HG03469 (cell line): ENCODE measurements at regions not wholly inside any gene's neighbourhood (a gene's known extent, or its start where the extent isn't known, plus 50 kb on each side); places are given as distances from the start of the nearest gene placed in this dataset.
A peak's percentile ranks its signal among the peaks of the same experiment; 100 is the strongest.

Experiments used
- ATAC-seq: cut with Tn5 transposase; IDR thresholded peaks from one replicate; pipeline ENCODE4 v1.9.1; 2021; ENCODE audit warnings: mild to moderate bottlenecking, moderate library complexity, moderate number of reproducible peaks; ENCODE audit not compliant: unreplicated experiment

DNA sequence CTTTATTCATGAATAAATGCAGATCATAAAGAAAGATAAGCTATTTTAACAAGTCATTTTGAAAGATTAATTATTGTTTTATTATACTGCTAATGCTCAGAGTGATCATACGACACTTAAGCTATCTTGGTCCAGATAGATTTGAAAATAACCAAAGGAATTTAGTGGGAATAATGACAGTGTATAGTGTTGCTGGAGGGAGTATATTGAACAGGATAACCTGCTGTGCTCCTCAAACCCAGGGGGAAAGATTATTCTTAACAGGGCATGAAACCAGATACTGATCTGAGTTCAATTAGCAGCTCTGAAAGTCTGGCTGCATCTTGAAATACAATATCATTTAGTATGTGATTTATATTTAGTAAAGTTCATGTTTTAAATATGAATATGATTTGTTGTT, 216.3 kb upstream of the ITGA4 start:
- no peak for ATAC-seq

DNA sequence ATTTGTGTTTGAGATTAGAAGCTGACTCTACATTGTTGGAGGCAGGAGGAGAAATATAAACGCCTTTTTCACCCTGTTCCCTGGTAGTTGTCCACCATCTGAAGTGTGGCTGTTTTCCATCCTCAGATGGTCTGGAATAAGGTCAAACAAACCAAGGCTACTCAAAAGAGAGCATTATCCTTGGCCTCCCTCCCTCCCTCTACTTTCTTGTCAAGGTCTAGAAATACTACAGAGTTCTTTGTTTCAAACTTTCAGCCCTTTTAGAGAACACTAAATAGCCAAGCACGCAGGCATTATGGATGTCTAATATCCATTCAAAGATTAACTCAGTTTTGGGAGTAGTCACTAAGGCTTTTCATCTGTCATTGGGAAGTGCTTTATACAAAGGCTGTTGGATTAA, 215.8 kb upstream of the ITGA4 start:
- ATAC-seq, result no peak

DNA sequence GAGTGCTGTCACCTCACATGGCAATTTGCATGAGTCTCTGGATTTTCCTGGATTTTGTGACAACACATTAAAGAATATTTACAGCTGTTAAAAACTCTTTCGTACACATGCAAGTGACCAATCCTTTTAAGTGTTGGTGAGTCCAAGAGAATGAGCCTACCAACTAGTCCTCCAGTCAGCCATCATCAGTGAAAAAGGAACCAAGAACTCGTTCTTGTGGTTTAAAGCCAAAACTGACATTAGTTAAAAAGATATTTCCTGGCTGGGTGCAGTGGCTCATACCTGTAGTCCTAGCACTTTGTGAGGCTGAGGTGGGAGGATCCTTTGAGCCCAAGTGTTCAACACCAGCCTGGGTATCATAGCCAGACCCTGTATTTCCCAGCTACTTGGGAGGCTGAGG, 215.4 kb upstream of the ITGA4 start:
- ATAC-seq, result peak; percentile 84

DNA sequence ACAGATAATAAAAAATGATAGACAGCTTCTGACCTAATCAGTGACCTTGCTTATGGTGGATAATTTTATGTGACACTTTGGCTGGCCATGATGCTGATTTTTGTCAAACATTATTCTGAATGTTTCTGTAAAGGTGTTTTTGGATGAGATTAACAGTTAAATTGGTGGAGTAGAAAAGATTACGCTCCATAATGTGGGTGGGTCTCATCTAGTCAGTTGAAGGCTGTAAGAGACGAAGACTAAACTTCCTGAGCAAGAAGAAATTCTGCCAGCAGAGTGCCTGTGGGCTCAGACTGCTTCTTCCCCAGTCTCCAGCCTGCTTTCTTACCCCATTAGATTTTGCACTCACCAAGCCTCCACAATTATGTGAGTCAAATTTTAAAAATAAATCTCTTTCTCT, 214.9 kb upstream of the ITGA4 start:
- no peak for ATAC-seq

DNA sequence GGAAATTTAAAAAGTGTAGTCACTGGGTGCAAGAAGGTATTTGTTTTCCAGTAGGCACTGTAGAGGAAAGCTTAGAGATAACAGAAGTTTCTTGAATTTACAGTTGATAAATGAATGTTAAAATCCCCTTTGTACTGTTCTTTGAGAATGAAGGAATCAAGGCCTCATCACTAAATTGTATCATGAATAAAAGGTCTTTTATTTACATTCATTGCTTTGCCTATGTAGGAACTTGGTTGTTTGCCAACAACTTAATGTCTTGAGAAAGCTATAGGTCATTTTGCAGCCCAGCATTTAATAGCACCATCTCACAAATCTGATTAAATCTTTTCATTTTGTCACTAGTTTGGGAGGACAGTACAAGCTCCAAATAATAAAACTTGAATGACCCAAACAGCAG, 213.9 kb upstream of the ITGA4 start:
- no peak for ATAC-seq

DNA sequence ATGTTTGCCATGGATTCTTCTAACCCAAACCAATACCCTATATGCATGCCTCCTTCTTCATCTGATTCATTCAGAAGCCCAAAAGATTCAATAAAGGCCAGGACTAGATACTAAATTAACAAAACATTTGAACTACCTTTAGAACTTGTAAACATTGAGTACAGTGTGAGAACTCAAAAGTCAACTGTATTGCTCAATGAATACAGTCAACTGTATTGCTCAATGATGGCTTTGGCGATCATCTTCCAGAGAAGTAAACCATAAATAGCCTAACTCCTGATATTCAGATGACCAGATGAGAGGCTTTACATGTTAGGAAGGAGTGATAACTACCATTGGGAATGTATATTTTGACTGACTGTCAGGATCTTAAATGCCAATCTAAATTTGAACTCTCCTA, 206.5 kb upstream of the ITGA4 start:
- ATAC-seq, result no peak

DNA sequence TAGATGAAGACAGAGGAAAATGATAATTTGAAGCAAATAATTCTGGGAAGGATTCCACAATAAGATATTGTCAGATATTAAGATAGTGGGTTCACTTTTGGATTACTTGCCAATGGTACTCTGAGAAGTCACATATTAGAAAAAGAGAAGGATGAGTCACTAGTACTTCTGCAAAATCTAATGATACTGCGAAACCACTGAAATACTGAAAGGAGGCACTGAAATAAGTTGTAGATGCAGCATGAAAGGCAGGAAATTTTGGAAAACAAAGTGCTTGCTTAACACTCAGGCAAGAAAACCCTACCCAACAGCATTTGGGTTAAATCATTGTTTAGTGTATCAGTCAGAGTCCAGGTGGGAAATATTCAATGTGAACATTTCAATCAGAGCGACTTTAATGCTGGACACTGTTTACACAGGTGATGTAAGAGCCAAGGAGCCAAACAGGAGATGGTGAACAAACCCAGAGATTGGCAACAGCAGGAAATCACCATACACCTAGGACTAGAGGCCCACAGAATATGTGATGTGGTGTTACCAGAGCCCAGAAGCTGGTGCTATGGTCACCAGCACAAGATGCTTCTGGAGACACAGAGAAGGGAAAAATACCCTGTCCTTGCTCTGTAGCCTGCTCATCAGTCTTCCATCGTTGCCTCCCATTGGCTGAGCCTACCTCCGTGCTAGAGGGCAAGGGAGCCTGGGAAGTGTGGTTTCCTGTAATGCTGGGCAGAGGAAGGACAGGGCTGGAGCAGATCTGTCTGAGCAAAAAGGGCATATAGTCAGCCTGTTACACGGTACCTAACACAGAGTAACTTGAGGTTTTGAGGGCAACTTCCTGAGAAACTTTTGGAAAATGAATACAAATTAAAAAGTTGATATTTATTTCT, 204.7 kb upstream of the ITGA4 start:
- no peak for ATAC-seq

DNA sequence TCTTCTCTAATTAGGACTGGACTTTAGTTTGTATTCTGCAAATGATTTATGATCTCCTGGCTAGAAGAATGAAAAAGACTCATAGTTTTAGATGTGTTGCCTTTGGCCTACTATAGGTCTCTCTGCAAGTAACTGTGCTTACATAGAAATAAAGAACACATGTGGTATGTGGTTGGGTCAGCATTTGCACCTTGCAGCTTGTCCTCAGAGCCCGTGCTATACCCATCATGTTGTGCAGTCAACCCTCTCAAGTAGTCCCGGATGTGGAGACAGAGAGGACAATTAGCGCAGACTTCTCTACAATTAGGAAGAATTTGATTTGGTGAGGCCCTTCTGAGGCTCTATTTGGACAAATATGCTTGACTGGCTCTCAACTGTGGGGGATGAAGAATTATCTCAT, 203.7 kb upstream of the ITGA4 start:
- ATAC-seq, result no peak

DNA sequence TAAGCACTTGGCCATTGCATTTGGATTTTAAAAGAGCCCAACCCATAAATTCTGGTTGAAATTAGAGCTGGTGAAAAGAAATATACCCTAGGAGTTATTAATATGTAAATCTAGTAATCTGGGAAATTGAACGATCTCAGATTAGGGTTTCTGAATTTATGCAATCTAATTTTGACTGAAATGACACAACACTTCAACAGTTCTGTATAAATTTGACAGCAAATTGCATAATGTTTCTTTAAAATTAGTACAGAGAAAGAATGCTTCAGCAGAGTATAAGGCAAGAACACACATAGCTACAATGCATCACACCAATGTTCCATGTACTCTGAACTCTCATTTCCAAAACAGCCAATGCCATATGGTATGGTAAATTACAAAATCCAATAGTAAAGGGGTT, 201.5 kb upstream of the ITGA4 start:
- no peak for ATAC-seq

DNA sequence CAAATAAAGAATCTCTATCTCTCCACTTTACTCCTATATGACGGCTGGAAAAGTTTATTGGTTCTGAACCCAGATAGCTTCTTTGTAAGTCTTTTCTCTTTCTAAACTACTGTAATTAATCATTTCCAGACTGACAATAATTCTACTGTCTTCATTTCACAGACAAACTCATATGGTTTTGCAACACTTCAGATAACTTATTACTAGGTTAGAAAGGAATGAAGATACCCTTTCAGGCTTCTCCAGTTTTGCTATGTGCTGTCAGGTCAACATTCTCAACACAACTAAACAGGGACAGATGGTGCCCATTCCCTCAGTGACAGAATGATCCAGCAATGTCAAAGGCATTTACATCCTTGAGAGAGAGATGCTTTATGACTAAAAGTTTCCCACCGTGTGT, 198.5 kb upstream of the ITGA4 start:
- ATAC-seq, result no peak

DNA sequence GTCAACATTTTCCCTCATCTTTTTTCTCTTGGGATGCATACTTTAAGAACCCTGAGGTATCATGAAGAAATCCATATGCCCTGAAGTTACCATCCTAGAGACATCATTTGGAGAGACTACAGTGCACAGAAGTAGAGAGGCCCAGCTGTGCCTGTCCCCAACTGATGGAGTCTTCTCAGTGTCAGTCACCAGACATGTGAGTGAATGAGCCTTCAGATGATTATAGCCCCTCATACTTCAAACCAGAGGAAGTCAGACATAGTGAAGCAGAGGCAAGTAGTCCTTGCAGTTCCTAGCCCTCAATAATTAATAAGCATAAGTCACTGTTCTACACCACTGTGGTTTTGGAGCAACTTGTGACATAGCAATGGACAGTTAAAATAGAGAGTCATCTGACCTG, 194.4 kb upstream of the ITGA4 start:
- ATAC-seq, result no peak

DNA sequence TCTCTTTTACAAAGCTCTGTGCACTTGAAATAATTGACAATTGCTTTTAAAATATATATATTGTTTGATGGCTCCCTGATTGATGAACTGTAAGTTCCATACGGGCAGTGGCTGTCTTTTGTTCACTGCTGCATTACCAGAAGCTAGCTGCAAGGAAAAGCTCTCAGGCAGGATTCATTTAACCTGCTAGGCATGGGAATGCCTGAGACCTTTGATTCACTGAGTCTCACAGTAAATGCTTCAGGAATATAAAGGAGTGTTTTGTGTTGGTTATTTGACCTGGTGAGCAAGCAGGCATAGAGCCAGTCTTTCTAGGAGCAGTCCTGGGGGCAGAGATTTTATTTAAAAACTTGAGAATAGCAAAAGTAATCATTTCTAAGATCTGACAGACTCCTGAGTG, 193.2 kb upstream of the ITGA4 start:
- ATAC-seq, result no peak

DNA sequence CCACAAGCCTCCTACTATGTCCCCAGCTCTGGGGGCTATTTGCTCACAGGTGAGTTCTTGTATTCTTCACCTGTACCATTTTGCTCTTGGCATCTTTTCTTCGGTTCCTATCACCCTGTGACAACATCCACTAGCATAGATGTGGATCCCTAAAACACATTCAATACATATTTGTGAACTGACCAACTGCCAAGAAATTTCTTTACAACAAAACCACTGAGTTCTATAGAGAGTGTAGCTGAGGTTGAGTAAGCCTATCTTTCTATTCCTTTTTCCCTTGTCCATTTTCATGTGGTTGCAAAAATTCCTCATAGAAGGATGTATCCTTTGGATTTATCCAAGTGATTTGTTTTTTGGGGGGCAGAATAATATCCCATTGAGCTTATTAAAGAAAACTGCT, 192.7 kb upstream of the ITGA4 start:
- no peak for ATAC-seq

DNA sequence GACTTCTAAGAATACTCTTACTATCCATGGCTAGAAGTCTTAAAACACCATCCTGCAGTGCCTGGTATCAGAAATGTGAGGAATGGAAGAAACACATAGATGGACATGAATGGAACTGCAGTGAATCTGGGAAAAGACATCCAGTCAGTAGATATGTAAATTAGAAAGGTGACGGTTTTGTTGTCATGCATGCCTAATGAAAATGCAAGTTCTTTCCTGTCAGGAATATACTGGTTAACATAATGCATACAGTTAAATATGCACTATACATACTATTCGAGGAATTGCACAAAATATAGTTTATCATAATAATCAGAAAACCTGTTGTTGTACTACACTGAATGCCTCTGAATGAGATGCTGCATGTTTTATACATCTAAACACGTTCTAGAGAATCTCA, 190.6 kb upstream of the ITGA4 start:
- no peak for ATAC-seq

DNA sequence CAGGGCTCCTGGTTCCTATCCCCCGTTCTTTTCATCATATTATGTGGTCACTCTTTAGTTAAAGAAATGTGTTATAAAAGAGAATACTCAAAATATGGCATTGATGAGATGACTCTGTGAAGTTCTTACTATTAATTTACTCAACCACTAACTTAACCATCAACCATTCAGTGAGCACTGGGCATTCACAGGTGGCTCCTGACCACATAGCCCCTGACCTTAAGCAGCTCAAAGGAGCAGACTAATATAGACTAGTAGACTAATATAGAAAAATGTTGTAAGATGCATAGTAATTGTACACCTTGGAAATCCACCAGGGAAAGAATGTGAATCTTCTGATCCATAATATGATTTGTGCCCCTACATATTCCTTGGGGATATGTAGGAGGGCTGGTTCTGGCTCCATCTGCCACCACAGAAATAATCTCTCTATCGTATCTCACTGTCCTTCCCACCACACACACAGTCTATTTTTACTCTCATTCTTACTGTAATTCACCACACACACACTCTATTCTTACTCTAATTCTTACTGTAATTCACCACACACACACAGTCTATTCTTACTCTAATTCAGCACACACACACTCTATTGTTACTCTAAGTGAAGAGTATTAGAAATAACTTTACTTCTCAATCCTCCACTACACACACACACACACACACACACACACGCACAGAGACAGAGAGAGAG, 188.9 kb upstream of the ITGA4 start:
- peak; percentile 55 for ATAC-seq

DNA sequence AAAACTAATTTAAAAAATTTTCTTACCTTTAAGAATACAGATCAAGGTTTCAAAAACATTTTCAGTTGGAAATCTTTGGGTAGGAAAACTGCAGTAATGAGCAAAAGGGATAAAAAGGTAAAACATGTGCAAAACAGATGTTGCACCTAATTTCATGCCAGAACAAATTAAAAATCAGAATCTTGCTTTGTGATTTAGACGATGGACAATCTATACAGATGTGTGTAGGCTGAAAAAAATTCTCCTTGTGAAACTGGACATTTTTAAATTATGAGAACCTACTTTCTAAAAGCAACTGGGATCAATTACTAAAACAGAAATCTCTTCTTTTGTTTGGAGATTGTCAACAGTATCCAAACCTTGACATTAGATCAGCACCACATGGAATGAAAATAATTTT, 183.2 kb upstream of the ITGA4 start:
- ATAC-seq, result no peak

DNA sequence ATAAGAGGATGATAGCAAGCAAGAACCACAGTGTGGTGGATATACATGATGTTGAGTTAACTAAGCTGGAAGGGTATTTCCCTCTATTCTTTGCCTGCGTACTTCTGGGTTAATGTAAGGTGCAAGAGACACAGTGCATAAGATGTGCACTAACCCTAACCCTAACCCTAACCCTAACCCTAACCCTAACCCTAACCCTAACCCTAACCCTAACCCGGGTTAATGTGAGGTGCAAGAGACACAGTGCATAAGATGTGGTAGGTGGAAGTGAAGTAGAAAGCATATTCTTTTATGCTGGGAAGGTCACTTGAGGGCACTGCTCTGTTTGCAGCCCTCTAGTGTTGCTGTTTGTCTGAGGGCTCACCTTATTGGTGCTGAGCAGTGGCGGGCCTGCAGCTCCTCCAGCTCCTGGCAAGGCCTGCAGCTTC, 181.5 kb upstream of the ITGA4 start:
- ATAC-seq, result no peak

DNA sequence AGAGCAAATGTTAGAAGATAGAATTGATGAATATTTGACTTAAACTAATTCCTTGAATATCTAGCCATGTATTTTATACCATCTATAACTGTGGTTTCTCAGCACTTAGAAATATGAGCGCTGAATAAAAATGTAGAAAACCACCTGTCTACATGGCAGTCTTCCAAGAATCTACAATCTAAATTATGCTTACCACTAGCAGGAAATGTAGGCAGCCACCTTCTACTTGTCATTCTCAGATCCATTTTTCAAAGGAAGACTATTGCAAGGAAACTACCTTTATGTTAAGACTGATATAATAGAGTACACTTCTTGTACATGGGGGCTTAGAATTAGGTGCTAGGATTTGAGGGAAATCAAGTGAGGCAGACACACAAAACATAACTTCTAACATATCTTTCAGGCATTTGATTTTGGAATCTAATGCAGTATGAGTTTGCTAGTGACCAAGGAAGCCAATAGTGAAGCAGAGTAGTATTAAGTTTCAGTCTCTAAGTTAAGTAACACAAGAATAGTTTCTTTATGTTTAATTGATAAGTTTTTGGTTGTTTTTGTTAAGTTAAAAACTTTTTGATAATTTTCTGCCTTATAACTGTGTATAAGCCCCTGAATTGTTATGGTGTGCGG, 175.9 kb upstream of the ITGA4 start:
- no peak for ATAC-seq

DNA sequence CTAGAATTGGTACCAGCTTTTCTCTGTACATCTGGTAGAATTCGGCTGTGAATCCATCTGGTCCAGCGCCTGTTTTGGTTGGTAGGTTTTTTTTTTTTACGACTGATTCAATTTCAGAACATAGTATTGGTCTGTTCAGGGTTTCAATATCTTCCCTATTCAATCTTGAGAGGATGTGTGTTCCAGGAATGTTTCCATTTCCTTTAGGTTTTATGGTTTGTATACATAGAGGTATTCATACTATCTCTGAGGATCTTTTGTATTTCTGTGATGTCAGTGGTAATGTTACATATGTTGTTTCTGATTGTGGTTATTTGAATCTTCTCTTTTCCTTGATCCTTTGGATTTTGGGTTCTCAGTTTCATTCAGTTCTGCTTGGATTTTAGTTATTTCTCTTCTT, 172.1 kb upstream of the ITGA4 start:
- no peak for ATAC-seq

DNA sequence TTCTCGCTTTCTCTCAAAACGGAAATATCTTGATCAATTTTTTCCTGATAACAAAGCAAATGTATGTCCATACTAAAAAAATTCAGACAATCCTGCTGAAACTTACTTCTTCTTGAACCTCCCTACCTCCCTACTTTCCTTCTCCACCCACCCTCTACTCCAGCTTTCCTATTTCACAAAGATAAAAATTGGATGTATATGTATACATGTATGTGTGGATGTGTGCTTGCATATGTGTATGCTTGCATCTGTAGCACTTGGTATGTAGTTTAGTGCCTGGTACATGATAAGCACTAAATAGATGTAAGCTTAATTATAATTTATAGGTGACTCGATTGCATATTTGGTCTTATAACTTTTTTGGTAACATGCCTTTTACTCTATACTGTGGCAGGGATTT, 167.5 kb upstream of the ITGA4 start:
- ATAC-seq, result no peak

DNA sequence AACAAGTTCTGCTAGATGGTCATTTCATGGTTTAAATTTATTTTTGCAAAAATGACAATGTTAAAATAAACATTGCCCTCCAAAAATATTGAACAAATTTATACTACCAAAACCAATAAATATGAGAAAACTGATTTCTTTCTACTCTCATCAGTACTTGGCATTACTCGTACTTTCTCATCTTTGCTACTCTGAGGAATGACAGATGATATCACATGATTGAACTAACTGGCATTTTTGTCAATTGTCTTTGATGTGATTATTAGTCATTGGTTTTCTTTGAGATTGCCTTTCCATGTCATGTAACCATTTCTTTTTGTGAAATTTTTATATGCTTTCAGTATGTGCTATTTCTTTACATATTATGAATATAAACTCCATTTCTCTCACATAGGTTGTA, 167.0 kb upstream of the ITGA4 start:
- no peak for ATAC-seq

DNA sequence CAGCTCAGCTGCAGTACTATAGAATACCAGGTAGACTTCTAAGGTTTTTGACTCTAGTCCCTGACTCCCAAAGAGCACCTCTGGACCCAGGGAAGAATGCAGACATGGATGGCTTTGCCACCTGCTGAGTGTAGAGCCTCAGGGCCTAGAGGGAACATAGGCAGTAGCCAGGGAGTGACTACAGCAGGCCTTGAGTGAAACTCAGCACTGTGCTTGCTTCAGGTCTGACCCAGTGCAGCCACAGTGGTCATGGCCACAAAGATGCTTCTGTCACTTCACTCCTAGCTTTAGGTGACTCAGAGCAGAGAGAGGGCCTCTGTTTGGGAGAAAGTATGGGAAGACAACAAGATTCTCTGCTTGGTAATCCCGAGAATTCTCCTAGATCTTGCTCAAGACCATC, 162.2 kb upstream of the ITGA4 start:
- no peak for ATAC-seq
